WERI-Rb-1 (cell line): ENCODE measurements at regions not wholly inside any gene's neighbourhood (a gene's known extent, or its start where the extent isn't known, plus 50 kb on each side); places are given as distances from the start of the nearest gene placed in this dataset.

Source experiments
- DNase-seq: peaks from one replicate; pipeline ENCODE4 v3.0.0-alpha.2; 2020
- H3K27ac ChIP-seq: fragments of 250-450 bp; sonication (Bioruptor Pico); 2 replicates; pipeline ENCODE4 v1.5.1; 2020; ENCODE audit warnings: mild to moderate bottlenecking, moderate library complexity
- H3K27me3 ChIP-seq: fragments of 250-450 bp; sonication (Bioruptor Pico); 2 replicates; pipeline ENCODE4 v1.5.1; 2021; ENCODE audit warnings: mild to moderate bottlenecking, low read depth, moderate library complexity; ENCODE audit not compliant: insufficient read depth, severe bottlenecking
- H3K36me3 ChIP-seq: fragments of 250-450 bp; sonication (Bioruptor Pico); 2 replicates; pipeline ENCODE4 v1.5.1; 2020; ENCODE audit warnings: mild to moderate bottlenecking, moderate library complexity
- H3K4me3 ChIP-seq: 2 replicates; pipeline ENCODE4 v1.5.1; 2011; ENCODE audit warnings: low read depth, mild to moderate bottlenecking, control low read depth, low read length
- H3K9me3 ChIP-seq: fragments of 250-450 bp; sonication (Bioruptor Pico); 2 replicates; pipeline ENCODE4 v1.5.1; 2021; ENCODE audit warnings: mild to moderate bottlenecking, moderate library complexity; ENCODE audit not compliant: severe bottlenecking
- TF ChIP-seq, protein P1 (sequence below): IDR thresholded peaks from 2 replicates; pipeline ENCODE4 v1.5.1; 2011; ENCODE audit warnings: low read depth, mild to moderate bottlenecking, control low read depth, inconsistent platforms, low read length

- H3K27ac ChIP-seq, result no peak overlapping the region
- no peaks in the 10 kb centered on the region for H3K36me3 ChIP-seq
- TF ChIP-seq, protein P1, sequence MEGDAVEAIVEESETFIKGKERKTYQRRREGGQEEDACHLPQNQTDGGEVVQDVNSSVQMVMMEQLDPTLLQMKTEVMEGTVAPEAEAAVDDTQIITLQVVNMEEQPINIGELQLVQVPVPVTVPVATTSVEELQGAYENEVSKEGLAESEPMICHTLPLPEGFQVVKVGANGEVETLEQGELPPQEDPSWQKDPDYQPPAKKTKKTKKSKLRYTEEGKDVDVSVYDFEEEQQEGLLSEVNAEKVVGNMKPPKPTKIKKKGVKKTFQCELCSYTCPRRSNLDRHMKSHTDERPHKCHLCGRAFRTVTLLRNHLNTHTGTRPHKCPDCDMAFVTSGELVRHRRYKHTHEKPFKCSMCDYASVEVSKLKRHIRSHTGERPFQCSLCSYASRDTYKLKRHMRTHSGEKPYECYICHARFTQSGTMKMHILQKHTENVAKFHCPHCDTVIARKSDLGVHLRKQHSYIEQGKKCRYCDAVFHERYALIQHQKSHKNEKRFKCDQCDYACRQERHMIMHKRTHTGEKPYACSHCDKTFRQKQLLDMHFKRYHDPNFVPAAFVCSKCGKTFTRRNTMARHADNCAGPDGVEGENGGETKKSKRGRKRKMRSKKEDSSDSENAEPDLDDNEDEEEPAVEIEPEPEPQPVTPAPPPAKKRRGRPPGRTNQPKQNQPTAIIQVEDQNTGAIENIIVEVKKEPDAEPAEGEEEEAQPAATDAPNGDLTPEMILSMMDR, result no peak
Measured at GRCh38 chr2:215745331-215745730, 268.0 kb downstream of the MREG start.

GRCh38 chr2:215744514-215744913 is 268.8 kb downstream of the MREG start:
- TF ChIP-seq, protein P1, result no peak
- no peak overlapping the region for H3K4me3 ChIP-seq
- H3K9me3 ChIP-seq, result no peaks in the 10 kb centered on the region
- no peaks in the 10 kb centered on the region for H3K27me3 ChIP-seq
- DNase-seq, result no peak
- H3K27ac ChIP-seq, result no peak overlapping the region
- no peaks in the 10 kb centered on the region for H3K36me3 ChIP-seq

More at GRCh38 chr2:215745331-215745730, 268.0 kb downstream of the MREG start:
- H3K9me3 ChIP-seq, result no peaks in the 10 kb centered on the region
- DNase-seq, result no peak
- H3K4me3 ChIP-seq, result no peak overlapping the region
- no peaks in the 10 kb centered on the region for H3K27me3 ChIP-seq

DNA sequence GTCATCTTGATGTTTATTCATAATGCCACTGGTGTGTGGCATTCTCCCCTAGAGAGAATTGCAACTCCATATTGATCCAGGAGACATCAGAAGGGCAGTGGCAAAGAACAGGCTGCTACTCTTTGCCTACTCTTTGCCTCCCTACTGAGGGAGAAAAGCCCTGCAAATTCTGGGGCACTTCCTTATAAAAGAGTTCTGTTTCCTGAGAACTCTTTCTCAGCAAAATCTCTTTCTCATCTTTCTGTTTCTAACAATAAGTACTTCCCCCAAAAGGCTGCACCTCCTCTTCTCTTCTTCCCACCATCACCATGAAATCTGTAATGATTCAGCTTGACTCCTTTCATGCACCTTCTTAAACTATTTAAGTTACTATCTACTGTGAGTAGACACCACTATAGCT is 270.3 kb downstream of the MREG start:
- Histone ChIP-seq H3K36me3 (no peaks in the 10 kb centered on the region), H3K4me3 (no peak overlapping the region), H3K27ac (no peak overlapping the region), H3K27me3 (no peaks in the 10 kb centered on the region), H3K9me3 (no peaks in the 10 kb centered on the region)
- TF ChIP-seq, protein P1, result no peak
- DNase-seq, result no peak

DNA sequence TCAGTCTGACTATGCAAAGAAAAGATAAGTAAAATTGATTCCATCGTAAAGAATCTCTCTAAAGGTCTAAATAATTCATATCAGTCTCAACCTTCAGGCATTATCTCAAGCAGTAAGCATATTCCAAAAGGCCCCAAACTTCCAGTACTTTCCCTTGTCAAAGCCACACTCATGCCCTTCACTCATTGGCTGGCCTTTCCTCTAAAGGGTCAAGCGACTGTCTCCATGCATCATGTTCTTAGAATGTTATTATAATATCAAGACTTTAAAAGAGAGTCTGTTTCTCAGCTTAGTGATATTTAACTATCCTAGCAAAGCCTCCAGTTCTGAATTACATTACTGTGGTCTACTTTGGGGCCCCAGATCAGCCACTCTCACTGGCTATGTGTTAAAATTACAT is 271.3 kb downstream of the MREG start:
- Histone ChIP-seq H3K9me3 (no peaks in the 10 kb centered on the region), H3K27ac (no peak overlapping the region), H3K36me3 (no peaks in the 10 kb centered on the region), H3K4me3 (no peak overlapping the region), H3K27me3 (no peaks in the 10 kb centered on the region)
- TF ChIP-seq, protein P1, result no peak
- no peak for DNase-seq

DNA sequence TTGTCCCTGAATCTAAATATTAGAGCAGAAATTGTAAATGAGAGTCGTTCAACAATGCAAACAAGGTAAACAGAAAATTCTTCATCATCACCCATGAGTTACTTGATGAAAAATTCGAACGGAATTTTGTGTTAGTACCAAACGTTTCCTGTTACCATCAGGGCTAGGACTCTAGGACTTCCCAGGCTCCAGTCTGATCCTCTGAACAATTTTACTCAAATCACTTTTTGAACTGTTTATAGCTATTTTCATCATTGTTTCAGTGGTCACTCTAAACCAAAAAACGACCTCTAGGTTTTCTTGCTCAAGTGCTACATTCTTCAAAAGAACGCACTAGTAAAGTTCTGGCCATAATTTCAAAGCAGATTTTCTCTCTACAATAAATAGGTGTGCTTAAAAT is 273.3 kb downstream of the MREG start:
- H3K27ac ChIP-seq, result no peak overlapping the region
- no peak for DNase-seq
- H3K27me3 ChIP-seq, result no peaks in the 10 kb centered on the region
- H3K36me3 ChIP-seq, result no peaks in the 10 kb centered on the region
- TF ChIP-seq, protein P1, result no peak
- H3K9me3 ChIP-seq, result no peaks in the 10 kb centered on the region
- no peak overlapping the region for H3K4me3 ChIP-seq

DNA sequence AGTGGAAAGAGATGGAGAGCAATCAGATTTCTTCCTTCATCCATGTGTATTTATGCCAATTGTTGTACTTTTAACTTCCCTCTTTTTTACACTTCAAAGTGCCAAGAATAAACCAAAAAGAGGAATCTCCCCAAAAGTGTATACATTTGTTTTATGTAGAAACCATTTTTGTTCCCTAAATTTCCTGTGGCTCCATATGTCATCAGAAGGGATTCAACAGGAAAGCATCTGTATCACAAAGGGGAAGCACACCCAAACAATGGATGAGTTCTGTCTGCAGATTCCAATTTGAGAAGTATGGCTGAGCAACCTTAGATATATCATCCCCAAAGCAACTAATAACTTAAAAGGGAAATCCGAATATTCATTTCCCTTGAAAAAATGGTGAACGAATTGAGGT is 275.0 kb downstream of the MREG start:
- TF ChIP-seq, protein P1, result no peak
- Histone ChIP-seq H3K27ac (no peak overlapping the region), H3K27me3 (no peaks in the 10 kb centered on the region), H3K36me3 (no peaks in the 10 kb centered on the region), H3K4me3 (no peak overlapping the region), H3K9me3 (no peaks in the 10 kb centered on the region)
- no peak for DNase-seq
